ENCODE measurements at regions not wholly inside any gene's neighbourhood (a gene's known extent, or its start where the extent isn't known, plus 50 kb on each side); places are given as distances from the start of the nearest gene placed in this dataset.

- TF ChIP-seq RAD21 (conservative IDR thresholded peaks at IDR 0.05 in 1 of 2, IDR thresholded peaks at IDR 0.05 in 1 of 2), result no peak
- TF ChIP-seq EHMT2 (IDR thresholded peaks at IDR 0.05; ENCODE audit: low read depth), result no peak
- no peak for TF ChIP-seq EP300 (IDR thresholded peaks at IDR 0.05)
- TF ChIP-seq CTCF (IDR thresholded peaks at IDR 0.05), result no peak
- TF ChIP-seq POLR2A (IDR thresholded peaks at IDR 0.05; ENCODE audit: low read length), result no peak
- no peak for TF ChIP-seq SMC3 (IDR thresholded peaks at IDR 0.05)
- no peak for TF ChIP-seq MAX (IDR thresholded peaks at IDR 0.05)
- TF ChIP-seq HDAC2 (IDR thresholded peaks at IDR 0.05), result no peak
Observed at GRCh38 chr10:83572036-83572435, 567.3 kb upstream of the GHITM start.

Data from A549 (cell line).